ENCODE measurements at regions not wholly inside any gene's neighbourhood (a gene's known extent, or its start where the extent isn't known, plus 50 kb on each side); places are given as distances from the start of the nearest gene placed in this dataset.

DNA sequence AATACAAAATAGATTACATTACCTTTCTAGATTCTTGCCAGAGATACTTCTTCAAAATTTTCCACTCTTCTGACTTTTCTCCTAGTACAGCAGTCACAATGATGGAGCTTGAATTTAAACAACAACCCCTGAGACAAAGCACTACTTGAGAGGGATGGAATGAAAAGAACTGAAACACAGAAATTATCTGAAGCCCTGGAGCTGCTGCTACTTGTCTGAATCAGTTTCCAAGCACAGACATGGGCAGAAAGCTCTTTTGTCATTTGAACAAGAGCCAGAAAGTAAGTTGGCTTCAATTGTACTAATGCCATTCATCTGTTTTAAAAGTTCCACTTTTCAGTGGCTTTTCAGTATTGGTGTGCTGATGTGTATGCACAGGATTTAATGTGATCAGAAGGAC, 718.5 kb upstream of the ARPP21 start:
- Histone ChIP-seq H3K4me3 (replicated peaks; ENCODE audit: low read depth, low read length) (no peak overlapping the region), H3K36me3 (ENCODE audit: control insufficient read depth, insufficient read depth, low read length) (no peaks in the 10 kb centered on the region), H3K27me3 (replicated peaks; ENCODE audit: control insufficient read depth, insufficient read depth, low read length) (no peaks in the 10 kb centered on the region)
- TF ChIP-seq, protein P1, sequence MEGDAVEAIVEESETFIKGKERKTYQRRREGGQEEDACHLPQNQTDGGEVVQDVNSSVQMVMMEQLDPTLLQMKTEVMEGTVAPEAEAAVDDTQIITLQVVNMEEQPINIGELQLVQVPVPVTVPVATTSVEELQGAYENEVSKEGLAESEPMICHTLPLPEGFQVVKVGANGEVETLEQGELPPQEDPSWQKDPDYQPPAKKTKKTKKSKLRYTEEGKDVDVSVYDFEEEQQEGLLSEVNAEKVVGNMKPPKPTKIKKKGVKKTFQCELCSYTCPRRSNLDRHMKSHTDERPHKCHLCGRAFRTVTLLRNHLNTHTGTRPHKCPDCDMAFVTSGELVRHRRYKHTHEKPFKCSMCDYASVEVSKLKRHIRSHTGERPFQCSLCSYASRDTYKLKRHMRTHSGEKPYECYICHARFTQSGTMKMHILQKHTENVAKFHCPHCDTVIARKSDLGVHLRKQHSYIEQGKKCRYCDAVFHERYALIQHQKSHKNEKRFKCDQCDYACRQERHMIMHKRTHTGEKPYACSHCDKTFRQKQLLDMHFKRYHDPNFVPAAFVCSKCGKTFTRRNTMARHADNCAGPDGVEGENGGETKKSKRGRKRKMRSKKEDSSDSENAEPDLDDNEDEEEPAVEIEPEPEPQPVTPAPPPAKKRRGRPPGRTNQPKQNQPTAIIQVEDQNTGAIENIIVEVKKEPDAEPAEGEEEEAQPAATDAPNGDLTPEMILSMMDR (IDR thresholded peaks at IDR 0.05; ENCODE audit: insufficient read depth, low read length, poor library complexity, severe bottlenecking), result no peak
- DNase-seq (ENCODE audit: extremely low read depth, insufficient read length), result no peak

DNA sequence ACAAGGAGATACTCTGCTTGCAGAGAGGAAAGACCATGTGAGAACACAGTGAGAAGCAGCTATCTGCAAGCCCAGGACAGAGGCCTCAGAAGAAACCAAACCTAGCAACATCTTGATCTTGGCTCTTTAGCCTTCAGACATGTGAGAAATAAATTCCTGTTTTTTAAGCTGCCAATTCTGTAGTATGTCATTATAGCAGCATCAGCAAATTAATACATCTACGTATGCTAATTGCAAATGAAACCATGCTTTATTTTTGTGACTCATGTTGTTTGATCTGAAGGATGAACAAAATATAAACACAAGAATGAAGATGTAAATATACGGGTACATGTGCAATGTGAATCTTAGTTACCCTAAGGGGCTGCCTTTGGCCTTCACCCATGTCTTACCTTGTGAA, 714.4 kb upstream of the ARPP21 start:
- no peaks in the 10 kb centered on the region for H3K36me3 ChIP-seq (ENCODE audit: control insufficient read depth, insufficient read depth, low read length)
- TF ChIP-seq, protein P1 (IDR thresholded peaks at IDR 0.05; ENCODE audit: insufficient read depth, low read length, poor library complexity, severe bottlenecking), result no peak
- H3K27me3 ChIP-seq (replicated peaks; ENCODE audit: control insufficient read depth, insufficient read depth, low read length), result no peaks in the 10 kb centered on the region
- DNase-seq (ENCODE audit: extremely low read depth, insufficient read length), result no peak
- H3K4me3 ChIP-seq (replicated peaks; ENCODE audit: low read depth, low read length), result no peak overlapping the region

DNA sequence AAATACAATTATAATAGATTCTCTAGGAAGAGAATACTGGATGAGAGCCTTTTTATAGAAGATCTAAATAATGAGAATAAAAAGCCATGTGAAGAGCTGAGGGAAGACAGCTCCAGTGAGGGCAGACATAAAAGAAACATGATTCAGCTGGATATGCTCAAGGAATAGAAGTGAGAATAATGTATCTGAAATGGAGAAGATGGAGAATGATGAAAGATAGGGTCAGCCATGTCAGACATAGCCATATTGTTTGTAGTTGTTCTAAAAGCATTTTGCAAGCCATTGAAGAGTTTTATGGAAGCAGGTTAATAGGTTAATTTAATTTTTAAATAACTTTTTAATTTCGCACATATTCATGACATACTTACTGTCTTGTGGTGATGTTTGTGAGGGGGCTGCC, 713.5 kb upstream of the ARPP21 start:
- H3K4me3 ChIP-seq (replicated peaks; ENCODE audit: low read depth, low read length), result no peak overlapping the region
- no peaks in the 10 kb centered on the region for H3K36me3 ChIP-seq (ENCODE audit: control insufficient read depth, insufficient read depth, low read length)
- H3K27me3 ChIP-seq (replicated peaks; ENCODE audit: control insufficient read depth, insufficient read depth, low read length), result no peaks in the 10 kb centered on the region
- TF ChIP-seq, protein P1 (IDR thresholded peaks at IDR 0.05; ENCODE audit: insufficient read depth, low read length, poor library complexity, severe bottlenecking), result no peak
- no peak for DNase-seq (ENCODE audit: extremely low read depth, insufficient read length)

DNA sequence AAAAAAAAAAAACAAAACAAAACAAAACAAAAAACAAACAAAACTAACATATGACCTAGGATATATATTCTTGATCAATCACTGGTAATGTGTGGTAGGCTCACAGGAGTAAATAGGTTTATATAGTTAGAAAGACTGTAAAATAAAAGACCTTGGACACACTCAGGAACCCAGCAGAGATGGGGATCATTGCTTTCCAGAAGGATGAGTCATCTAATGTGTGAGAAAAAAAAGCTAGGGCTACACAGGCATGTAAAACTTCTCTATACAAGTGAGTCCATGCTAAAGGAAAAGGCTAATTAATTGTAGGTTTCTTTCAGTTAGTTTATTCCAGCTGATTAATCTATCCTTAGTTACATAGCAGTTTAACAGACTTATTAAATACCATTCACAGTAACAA, 710.3 kb upstream of the ARPP21 start:
- no peaks in the 10 kb centered on the region for H3K36me3 ChIP-seq (ENCODE audit: control insufficient read depth, insufficient read depth, low read length)
- no peaks in the 10 kb centered on the region for H3K27me3 ChIP-seq (replicated peaks; ENCODE audit: control insufficient read depth, insufficient read depth, low read length)
- TF ChIP-seq, protein P1 (IDR thresholded peaks at IDR 0.05; ENCODE audit: insufficient read depth, low read length, poor library complexity, severe bottlenecking), result no peak
- no peak overlapping the region for H3K4me3 ChIP-seq (replicated peaks; ENCODE audit: low read depth, low read length)
- no peak for DNase-seq (ENCODE audit: extremely low read depth, insufficient read length)

DNA sequence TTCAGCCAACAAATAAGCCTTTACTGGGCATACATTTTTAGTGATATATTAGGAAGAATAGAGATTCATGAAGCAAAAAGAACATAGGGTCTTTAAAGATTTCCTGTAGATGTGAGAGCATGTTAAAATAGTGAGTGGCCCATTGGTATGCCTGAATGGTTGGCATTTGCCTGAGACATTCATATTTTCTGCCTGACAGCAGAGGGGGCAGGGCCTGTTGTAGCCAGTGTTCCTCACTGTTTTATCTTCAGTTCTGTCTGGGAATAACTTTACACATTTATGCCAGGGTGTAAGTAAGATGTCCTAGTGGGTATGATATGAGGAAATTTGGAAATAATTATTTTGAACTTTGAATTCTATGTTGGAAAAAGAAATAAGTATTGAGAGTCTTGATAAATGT, 704.7 kb upstream of the ARPP21 start:
- TF ChIP-seq, protein P1 (IDR thresholded peaks at IDR 0.05; ENCODE audit: insufficient read depth, low read length, poor library complexity, severe bottlenecking), result no peak
- no peaks in the 10 kb centered on the region for H3K27me3 ChIP-seq (replicated peaks; ENCODE audit: control insufficient read depth, insufficient read depth, low read length)
- DNase-seq (ENCODE audit: extremely low read depth, insufficient read length), result no peak
- H3K4me3 ChIP-seq (replicated peaks; ENCODE audit: low read depth, low read length), result no peak overlapping the region
- no peaks in the 10 kb centered on the region for H3K36me3 ChIP-seq (ENCODE audit: control insufficient read depth, insufficient read depth, low read length)

DNA sequence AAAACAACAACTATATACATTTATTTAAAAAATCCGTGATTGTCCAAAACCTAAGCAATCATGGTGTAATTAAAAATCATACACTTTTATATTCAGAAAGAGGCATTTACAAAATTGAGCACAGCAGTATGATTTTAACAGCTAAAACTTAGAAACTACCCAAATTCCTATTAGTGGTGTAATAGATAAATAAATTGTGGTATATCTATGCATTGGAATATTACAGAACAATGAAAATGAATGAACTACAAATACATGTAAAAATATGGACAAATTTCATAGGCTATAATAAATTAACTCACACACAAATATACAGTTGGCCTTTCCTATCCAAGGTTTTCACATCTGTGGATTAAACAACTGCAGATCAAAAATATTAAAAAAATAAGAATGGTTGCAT, 700.5 kb upstream of the ARPP21 start:
- DNase-seq (ENCODE audit: extremely low read depth, insufficient read length), result no peak
- TF ChIP-seq, protein P1 (IDR thresholded peaks at IDR 0.05; ENCODE audit: insufficient read depth, low read length, poor library complexity, severe bottlenecking), result no peak
- H3K27me3 ChIP-seq (replicated peaks; ENCODE audit: control insufficient read depth, insufficient read depth, low read length), result no peaks in the 10 kb centered on the region
- no peak overlapping the region for H3K4me3 ChIP-seq (replicated peaks; ENCODE audit: low read depth, low read length)
- no peaks in the 10 kb centered on the region for H3K36me3 ChIP-seq (ENCODE audit: control insufficient read depth, insufficient read depth, low read length)

Measured in GM06990 (cell line).